G401 (cell line): ENCODE measurements at regions not wholly inside any gene's neighbourhood (a gene's known extent, or its start where the extent isn't known, plus 50 kb on each side); places are given as distances from the start of the nearest gene placed in this dataset.

Source experiments
- DNase-seq: peaks from one replicate; pipeline ENCODE4 v3.0.0-alpha.2; 2015; ENCODE audit warnings: low spot score
- in situ Hi-C: cut with HindIII; loops from 2 replicates; pipeline ENCODE4 v1.10.0; 2016; ENCODE audit warnings: low sequenced_read_pairs, mixed read lengths

DNA sequence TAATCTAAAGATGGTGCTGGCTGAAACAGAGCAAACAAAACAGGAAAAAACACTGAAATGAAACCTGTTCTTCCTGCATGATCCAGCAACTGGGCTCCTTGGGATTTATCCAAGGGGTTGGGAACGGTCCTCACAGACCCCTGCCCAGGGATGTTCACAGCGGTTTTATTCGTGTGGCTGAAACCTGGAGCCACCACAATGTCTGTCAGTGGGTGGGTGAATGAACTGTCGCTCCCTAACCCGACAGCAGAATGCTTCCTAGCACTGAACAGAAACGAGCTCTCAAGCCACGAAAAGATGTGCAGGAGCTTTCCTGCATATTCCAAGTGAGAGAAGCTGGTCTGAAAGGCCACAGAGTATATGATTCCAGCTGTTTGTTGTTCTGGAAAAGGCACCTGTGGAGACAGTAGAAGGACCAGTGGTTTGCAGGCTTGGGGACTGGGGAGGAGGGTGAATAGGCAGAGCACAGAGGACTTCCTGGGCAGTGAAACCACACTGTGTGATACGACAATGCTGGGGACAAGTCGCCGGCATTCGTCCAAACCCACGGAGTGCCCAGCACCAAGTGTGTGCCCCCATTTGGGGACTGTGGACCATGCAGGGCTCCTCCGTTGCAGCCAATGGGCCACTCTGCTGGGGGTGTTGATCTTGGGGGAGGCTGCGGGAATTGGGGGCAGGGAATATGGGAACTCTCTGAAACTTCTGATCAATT is 73.9 kb downstream of the TEX29 start:
- in situ Hi-C loops, result no loop called here
- DNase-seq, result no peak

- no peak for DNase-seq
- in situ Hi-C loops, result no loop called here
Measured at GRCh38 chr13:111395511-111396393, 75.3 kb downstream of the TEX29 start.

DNA sequence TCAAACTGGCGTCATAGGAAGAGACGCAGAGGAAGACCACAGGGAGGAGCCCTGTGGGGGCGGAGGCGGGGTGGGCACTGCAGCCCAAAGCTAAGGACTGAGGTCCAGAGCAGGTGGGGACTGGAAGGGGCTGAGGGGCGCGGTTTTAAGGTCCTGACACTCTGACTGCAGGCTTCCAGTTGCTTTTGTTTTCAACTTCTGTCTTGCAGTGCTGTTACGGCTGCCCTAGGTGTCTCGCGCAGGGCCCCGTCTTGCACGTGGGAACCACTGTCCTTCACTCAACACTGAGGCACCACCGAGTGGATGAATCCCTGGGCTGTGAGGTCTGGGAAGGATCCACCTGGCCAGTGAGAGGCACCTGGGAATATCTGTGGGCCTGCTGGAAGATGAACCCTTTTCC is 76.0 kb downstream of the TEX29 start:
- in situ Hi-C loops, result no loop called here
- DNase-seq, result no peak

DNA sequence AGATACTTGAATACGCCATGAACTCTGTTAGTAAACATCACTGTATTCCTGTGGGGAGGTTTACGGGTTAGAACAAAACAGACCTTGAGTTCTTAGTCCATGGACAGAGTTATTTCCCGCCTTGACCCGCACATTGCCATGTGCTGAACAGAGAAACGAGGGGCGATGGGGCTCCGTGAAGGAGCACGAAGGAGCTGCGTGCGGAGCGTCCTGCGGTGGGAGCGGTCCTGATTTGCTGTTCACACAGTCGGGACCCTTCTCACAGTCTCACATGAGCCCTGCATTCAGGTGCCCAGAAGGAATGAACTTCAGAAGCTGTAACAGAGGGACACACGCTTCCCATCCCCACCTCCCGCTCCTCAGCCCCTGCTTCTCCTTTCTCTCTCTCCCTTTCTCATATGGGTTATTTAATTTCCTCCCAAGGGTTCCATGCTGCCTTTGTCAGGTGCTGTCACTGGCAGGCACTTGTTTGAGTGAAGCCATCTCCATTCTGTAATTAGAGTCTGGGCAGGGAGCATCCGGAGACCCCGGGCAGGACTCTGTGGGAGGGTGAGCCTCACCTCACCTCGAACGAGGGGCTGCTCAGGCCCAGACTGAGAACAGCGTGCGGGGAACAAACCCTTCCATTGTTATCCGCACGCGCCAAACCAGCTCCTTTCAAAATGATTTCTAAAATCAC is 76.9 kb downstream of the TEX29 start:
- DNase-seq, result no peak
- in situ Hi-C loops, result no loop called here

DNA sequence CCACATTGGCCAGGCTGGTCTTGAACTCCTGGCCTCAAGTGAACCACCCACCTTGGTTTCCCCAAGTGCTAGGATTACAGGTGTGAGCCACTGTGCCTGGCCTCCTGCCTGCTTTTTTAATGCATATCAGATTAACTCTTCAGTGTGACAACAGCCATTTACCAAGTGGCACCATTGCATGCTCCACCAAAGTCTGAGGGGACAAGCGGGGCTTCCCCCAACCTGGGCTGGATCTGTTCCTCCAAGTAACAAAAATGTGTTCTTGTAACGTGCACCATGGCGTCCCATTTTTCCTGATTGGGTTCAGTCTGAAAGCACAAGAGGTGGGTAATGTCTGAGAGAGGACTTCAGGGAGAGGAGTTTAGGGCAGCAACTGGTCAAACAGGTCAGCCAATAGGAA is 77.8 kb downstream of the TEX29 start:
- DNase-seq, result no peak
- in situ Hi-C loops, result no loop called here

- DNase-seq, result no peak
- in situ Hi-C loops, result no loop called here
Measured at GRCh38 chr13:111398715-111399299, 78.4 kb downstream of the TEX29 start.

- in situ Hi-C loops, result no loop called here
- DNase-seq, result no peak
Measured at GRCh38 chr13:111399334-111399733, 78.9 kb downstream of the TEX29 start.

DNA sequence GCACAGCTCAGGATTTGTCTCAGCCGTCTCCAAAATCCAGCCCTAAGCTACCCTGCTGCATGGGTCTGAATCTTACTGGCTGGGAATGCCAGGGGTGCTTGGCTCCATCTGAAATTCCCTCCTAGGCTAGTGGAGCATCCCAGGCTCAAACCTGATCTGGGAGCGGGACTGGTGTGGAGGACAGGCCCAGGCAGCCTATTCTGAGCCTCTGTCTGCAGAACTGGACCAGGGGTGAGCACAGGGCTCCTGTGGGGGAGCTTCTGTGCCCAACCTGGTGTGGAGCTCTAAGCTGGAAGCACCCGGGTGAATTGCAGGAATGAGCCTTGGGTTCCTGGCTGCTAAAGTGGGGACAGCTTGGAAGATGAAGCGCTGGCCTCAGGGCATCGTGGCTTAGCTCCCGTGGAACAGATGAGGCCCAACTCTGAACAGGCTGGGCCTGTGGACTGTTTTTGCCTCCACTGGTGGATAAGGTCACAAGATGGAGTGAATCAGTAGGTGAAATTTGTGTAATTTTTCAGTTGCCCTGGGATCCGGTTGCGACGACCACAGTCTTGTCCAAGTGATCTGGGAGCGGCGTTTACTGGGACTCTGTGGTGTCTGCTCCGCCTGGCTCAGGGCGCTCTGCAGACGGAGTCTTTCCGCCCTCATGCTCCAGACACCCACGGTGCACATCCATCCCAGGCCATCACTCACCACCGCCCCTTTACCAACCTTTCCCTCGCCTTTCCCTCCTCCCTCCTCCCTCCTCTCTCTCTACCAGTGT is 79.5 kb downstream of the TEX29 start:
- DNase-seq, result no peak
- in situ Hi-C loops, result no loop called here

GRCh38 chr13:111401151-111401550 is 80.7 kb downstream of the TEX29 start:
- in situ Hi-C loops, result no loop called here
- no peak for DNase-seq

DNA sequence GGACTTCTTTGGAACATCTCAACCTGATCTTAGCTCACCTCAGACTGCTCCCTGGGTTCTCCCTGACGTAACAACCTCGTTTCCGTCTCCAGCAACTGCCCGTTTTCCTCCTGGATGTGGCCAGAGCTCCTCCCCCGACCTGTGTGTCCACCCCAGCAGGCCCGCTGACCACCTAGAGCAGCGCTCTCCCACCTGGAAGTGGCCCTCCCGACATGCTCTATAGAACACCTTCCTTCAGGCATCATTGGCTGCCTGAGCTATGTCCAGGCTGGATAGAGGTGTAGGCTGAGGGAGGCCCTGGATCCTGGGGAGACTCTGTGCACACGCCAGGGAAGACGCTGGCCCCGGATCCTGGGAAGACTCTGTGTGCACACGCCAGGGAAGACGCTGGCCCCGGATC is 81.3 kb downstream of the TEX29 start:
- in situ Hi-C loops, result no loop called here

GRCh38 chr13:111402441-111402840 is 82.0 kb downstream of the TEX29 start:
- DNase-seq, result no peak
- in situ Hi-C loops, result no loop called here

More for the DNA sequence above, 81.3 kb downstream of the TEX29 start:
- DNase-seq, result no peak

- DNase-seq, result no peak
- in situ Hi-C loops, result no loop called here
Measured at GRCh38 chr13:111403266-111403665, 82.8 kb downstream of the TEX29 start.

DNA sequence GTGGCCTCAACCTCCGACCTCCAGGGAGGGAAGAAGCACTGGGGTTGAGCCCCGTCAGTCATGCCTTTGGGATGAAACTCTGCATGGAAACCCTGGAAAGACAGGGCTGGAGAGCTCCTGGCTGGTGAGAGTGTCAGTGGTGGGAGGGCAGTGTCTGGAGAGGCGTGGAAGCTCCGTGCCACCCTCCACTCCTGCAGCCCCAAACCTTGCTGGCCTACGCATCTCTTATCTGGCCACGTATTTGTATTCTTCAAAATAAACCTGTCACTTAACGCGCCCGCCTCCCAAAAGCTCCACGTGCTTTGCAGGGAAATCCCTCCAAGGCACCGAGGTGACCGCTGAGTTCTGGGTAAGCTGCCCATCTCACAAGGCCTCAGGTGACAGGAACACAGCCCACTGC is 84.3 kb downstream of the TEX29 start:
- no peak for DNase-seq
- in situ Hi-C loops, result no loop called here

- DNase-seq, result no peak
- in situ Hi-C loops, result no loop called here
Measured at GRCh38 chr13:111406636-111407035, 86.2 kb downstream of the TEX29 start.

GRCh38 chr13:111407381-111408131 is 87.1 kb downstream of the TEX29 start:
- no peak for DNase-seq
- in situ Hi-C loops, result no loop called here

DNA sequence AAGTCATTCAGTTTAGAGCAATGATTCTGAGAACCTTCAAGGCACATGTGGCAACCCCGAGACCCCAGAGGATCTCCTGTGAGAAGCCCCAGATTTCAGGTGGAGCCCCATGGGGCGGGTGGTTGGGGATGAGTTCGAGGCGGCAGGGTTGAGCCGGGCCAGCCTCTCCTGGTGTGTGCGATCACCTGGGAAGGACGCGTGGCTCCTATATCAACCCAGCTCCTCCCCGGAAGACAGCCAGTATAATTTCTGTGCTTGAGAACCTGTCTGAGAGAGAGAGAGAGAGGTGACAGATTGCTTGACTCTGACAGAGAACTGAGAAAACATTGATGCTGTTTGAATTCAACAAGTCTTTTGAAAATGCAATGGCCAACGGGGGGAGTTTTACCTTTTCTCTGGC is 89.0 kb downstream of the TEX29 start:
- DNase-seq, result no peak
- in situ Hi-C loops, result no loop called here

GRCh38 chr13:111410232-111411021 is 90.0 kb downstream of the TEX29 start:
- DNase-seq, result no peak
- in situ Hi-C loops, result no loop called here
